ENCODE measurements at regions not wholly inside any gene's neighbourhood (a gene's known extent, or its start where the extent isn't known, plus 50 kb on each side); places are given as distances from the start of the nearest gene placed in this dataset.

DNA sequence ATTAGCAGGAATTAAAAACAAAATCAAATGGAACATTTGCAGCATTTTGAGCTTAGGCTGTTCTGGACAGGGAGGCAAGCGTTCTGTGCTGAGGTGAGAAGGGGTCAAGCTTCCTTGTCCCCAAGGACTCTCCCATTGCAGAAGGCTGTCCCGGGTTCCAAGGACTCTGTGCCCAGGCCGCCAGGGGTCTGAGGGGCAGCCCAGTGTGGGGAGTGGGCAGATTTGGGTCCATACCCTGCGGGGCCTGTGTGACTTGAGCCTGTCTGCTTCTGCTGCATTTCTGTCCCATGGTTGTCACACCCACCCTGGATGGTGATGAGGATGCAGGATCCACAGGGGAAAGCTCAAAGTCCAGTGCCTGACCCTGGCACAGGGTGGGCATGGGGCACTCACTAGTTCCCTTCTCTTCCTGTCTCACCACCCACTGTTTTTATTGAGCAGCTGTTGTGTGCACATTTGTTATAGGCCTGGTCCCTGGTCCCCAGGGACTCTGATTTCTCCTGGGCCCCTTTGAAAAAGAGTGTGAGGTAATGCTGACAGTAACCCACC lies 211.4 kb upstream of the HS6ST1 start:
- no peak for DNase-seq (ENCODE audit: low read depth)

GRCh38 chr2:128531856-128532255 lies 213.2 kb upstream of the HS6ST1 start:
- no peak for DNase-seq (ENCODE audit: low read depth)

- DNase-seq (ENCODE audit: low read depth), result no peak
These were observed 214.4 kb upstream of the HS6ST1 start for GRCh38 chr2:128533101-128533500.

- DNase-seq (ENCODE audit: low read depth), result no peak
These were observed 216.2 kb upstream of the HS6ST1 start for GRCh38 chr2:128534688-128535392.

- peak; percentile 55 for DNase-seq (ENCODE audit: low read depth)
These were observed 217.3 kb upstream of the HS6ST1 start for GRCh38 chr2:128535953-128536352.

GRCh38 chr2:128536925-128537620 lies 218.4 kb upstream of the HS6ST1 start:
- DNase-seq (ENCODE audit: low read depth), result peak; percentile 73

DNA sequence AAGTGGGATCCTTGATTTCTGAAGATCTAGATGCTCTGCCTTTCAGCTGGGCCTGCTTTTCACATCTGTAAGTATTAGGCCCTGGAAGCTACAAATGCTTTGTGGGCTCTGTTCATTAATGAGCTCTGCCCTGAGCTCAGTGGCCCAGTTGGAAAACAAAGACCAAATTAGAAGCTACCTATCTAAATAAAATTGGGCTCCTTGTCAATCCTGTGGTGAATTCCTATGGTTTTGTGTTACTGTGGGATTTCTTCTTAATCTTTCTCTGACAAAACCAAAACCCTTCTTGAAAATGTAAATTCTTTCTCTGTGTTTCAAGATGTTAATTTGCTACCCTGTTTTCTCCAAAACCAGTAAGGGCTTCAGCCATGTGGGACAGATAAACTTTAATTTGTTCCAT lies 219.0 kb upstream of the HS6ST1 start:
- no peak for DNase-seq (ENCODE audit: low read depth)

GRCh38 chr2:128538396-128538795 lies 219.7 kb upstream of the HS6ST1 start:
- no peak for DNase-seq (ENCODE audit: low read depth)

GRCh38 chr2:128540670-128541069 lies 222.0 kb upstream of the HS6ST1 start:
- no peak for DNase-seq (ENCODE audit: low read depth)

GRCh38 chr2:128541448-128541847 lies 222.8 kb upstream of the HS6ST1 start:
- no peak for DNase-seq (ENCODE audit: low read depth)

DNA sequence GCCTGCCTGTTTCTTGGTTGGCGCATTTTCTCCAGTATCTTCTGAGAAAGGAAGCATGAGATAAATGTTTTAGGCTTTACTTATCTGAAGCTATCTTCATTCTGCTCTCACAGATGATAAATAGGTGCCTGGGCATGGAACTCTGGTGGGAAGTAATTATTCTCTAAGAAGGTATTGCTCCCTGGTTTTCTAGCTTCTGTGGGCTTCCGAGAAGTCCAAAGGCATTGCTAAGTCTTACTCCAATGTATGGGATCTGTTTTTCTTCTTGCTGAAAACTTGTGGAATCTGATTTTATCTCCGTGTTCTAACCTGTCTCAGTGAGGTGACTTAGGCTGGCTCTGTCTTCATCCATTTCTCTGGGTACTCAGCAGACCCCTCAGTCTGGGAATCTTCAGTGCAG lies 224.4 kb upstream of the HS6ST1 start:
- no peak for DNase-seq (ENCODE audit: low read depth)

DNA sequence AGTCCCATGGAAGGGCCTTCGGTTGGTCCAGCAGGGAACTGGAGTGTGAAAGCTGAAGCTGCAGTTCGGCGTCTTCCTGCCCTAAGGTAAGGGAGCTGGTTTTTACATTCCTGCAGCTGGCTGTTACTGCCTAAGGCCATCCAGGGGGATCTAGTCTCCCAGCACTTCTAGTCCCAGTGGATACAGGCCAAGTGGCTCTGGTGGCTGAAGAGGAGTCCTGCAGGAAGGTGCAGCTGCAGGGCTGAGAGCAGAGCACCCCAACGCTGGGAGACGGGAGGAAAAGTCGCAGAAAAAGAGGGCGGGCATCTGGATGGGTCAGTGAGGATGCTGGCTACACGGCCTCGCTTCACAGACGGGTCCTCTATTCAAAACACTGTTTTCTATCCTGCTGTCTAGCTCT lies 225.0 kb upstream of the HS6ST1 start:
- DNase-seq (ENCODE audit: low read depth), result peak; percentile 10

DNA sequence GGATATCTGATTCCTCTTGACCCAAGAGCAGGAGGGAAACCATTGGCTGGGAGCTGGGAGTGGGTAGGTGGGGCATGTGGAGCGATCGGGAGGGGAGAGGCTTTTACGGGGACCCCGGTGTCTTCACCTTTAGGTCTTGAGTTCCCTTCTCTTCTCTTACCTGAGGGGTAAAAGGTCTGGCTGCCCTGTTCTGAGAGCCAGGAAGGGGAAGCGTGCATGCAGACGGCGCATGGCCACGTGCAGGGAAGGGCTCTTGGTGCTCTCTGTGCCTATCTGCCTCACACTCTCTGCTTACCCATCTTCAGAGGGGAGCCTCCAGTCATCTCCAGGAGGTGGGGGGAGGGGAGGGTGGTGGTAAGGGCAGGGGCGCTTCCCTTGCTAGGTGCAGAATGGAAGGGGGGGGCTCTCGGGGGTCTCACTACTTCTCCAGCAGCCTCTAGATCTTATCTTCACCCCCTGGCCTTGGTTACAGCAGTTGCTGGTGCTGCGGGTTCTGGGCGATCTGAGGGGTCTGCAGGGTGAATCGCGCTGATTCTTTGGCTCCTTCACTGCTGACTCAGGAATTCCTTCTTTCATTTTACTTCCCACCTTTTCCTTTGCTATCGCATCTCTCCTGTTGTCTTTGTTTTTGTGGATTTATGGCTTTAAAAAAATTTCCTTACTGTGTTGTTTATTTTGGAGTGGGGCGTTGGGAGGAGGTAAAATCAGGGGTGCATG lies 225.8 kb upstream of the HS6ST1 start:
- no peak for DNase-seq (ENCODE audit: low read depth)

DNA sequence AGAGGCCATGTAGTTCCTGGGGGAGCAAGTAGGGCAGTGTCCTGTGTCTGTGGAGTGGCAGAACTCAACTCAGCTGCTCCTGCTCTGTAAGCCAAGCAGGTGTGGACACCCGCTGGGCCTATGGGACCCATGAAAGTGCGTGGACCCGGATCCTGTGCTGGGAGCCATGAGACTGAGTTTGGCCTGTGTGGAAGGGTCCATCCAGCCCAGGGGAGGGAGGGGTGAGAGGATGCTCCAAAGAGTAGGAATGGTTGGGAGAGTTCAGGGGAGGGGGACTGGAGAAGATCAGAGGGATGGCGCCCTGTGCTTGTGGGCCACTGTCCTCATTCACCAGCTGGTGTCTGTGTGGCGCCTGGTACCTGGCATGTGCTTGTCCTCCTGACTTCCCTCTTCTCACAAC lies 226.4 kb upstream of the HS6ST1 start:
- no peak for DNase-seq (ENCODE audit: low read depth)

DNA sequence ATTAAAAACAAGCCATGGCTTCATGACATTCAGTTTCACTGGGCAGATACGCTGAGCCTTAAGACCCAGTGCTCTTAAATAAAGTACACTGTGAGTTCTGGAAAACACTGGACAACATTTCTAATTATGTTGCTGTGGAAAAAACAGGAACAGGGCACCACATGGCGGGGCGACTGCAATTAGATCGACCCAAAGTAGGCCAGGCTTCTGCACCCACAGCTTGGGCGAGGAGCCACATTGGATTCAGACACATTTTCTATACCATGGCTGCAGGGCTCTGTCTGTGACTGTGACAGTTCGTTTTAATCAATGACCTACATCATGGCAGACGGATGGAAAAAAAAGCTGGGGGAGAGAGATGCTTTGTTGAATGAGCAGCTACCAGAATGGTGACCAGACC lies 227.2 kb upstream of the HS6ST1 start:
- no peak for DNase-seq (ENCODE audit: low read depth)

DNA sequence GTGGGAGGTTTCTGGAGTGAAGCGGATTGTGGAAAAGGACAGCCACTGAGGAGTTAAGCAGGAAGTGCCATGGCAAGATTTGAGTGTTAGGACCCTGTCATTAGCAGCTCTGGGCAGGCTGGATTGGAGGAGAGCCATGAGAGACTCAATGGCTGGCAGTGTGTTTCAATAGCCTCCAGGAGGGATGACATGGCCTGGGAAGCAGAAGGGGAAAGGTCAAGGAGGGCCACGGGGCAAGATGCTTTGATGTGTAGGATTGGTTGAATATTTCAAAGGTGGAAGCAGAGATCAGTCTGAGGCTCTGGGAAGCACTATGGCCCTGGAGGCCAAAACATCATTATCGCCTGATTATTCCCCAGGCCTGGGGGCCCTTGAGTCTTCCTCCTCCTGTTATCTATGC lies 229.0 kb upstream of the HS6ST1 start:
- DNase-seq (ENCODE audit: low read depth), result no peak

DNA sequence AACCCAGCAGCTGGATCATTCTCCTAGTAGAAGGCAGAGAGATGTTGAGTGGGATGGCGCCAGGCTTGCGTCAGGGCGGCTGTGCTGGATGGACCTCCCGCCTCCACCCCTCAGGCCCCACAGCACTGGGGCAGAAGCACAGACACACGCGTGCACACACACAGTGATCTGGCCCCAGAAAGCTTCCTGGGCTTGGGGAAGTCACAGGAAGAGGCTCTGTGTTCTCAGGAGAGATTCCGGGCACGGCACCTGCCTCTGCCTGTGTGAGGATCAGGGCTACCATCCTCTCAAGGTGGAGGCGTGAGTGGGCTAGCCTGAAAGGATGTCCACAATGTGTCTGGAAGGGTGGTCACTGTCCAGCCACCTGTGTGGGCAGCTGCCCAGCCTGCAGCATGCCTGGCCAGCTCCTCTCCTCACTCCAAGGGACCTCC lies 229.8 kb upstream of the HS6ST1 start:
- DNase-seq (ENCODE audit: low read depth), result no peak

- DNase-seq (ENCODE audit: low read depth), result no peak
These were observed 230.4 kb upstream of the HS6ST1 start for GRCh38 chr2:128549094-128549493.

GRCh38 chr2:128549646-128550260 lies 231.1 kb upstream of the HS6ST1 start:
- no peak for DNase-seq (ENCODE audit: low read depth)

DNA sequence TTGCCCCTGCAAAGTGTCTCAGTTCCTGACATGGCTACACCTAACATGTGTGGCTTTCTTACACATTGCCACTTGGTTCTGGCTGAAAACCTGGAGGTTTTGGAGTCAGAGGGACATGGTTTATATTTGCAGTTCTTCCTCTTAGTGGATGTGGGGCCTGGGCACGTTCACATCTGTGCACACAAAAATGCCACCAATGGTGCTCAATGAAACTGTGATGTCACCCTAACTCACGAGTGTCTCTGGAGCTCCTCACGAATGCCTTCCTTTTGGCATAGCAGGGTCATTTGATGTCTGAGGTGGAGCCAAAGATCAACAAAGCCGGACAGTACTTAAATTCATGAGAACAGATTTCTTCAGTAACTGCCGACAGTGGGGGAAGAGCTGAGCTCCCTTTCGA lies 231.7 kb upstream of the HS6ST1 start:
- no peak for DNase-seq (ENCODE audit: low read depth)

DNA sequence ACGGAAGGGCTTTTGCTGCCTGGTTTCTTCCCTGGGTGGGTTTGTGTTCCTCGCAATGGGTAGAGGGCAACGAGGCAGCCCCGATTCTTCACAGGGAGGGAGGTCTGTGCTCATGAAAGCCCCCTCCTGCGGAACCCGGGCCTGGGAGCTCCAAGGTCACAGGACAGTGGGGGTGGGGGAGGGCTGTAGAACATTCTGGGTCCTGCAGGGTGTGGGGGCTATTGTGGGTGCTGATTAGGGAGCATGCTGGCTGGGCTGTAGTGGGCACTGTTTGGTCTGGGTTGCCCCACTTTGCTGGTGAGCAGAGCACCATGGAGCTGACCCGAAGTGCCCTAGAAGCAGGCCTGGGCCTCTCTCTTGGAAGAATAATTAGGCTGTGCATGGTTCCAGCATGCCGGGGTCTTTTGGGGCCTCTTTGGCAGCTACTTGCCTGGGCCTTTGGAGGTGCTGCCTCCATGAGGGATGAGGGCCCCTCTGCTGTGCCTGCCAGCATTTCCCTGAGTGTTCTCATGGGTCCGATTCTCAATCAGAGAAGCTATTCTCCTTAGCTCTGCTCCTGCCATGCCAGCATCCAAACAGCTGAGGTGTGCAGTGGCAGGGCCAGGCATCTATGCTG lies 232.2 kb upstream of the HS6ST1 start:
- DNase-seq (ENCODE audit: low read depth), result no peak

DNA sequence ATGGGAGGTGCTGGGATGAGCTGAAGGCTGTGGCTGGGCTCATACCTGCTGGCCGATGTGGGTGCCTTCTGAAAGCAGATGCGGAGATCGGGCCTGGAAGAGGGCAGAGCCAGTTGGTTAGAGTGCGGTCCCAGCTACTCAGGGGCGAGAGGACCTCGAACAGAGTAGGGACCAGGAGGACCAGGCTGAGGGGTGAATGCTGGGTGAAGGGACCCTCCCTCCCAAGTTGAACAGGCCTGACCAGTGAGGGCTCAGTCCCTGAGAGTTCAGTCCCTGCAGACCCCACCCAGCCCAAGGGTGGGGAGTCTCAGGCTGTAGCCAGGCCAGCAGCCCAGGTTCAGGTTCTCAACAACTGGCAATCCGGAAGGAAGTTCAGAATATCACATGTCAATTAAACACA lies 232.8 kb upstream of the HS6ST1 start:
- no peak for DNase-seq (ENCODE audit: low read depth)

Data from RPMI7951 (cell line).